HFFc6 (cell line): ENCODE measurements at regions not wholly inside any gene's neighbourhood (a gene's known extent, or its start where the extent isn't known, plus 50 kb on each side); places are given as distances from the start of the nearest gene placed in this dataset.

Source experiments
- DNase-seq: peaks from one replicate; pipeline ENCODE4 v3.0.0-alpha.2; 2018
- H3K27ac Mint-ChIP-seq: 2 replicates; pipeline ENCODE4 v1.8.0; 2020; ENCODE audit warnings: mild to moderate bottlenecking, mixed read lengths
- H3K27me3 Mint-ChIP-seq: 2 replicates; pipeline ENCODE4 v1.8.0; 2021; ENCODE audit warnings: mild to moderate bottlenecking, moderate library complexity, mixed read lengths; ENCODE audit not compliant: insufficient read depth
- H3K36me3 Mint-ChIP-seq: 2 replicates; pipeline ENCODE4 v1.8.0; 2021; ENCODE audit warnings: low read depth, mixed read lengths
- H3K4me1 Mint-ChIP-seq: 2 replicates; pipeline ENCODE4 v1.8.0; 2020; ENCODE audit warnings: low read depth, mixed read lengths
- H3K4me3 Mint-ChIP-seq: 2 replicates; pipeline ENCODE4 v1.8.0; 2020; ENCODE audit warnings: mild to moderate bottlenecking, moderate library complexity, mixed read lengths
- H3K9me3 Mint-ChIP-seq: 2 replicates; pipeline ENCODE4 v1.8.0; 2020; ENCODE audit warnings: mild to moderate bottlenecking, mixed read lengths
- TF ChIP-seq, protein P1 (sequence below): fragments of 200-600 bp; sonication (generic); IDR thresholded peaks from 2 replicates; pipeline ENCODE4 v1.5.0; 2021; ENCODE audit warnings: antibody characterized with exemption, mild to moderate bottlenecking

DNA sequence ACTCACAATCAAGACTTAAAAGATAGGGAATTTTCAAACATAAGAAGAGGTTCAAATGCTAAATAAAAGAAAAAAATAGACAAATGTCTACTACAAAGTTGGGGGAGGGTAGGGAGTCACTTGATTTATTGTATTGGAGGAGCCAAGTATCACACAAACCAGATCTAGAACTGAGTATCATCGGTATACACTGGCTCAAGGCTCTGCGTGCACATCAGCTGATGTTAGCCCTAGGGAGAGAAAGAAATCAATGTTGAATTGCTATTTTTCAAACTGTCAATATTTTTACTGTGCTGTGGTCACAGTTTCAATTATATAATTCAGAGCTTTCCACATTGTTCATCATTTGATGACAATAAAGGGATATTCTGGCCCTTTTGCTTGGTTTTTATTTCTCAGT is 54.9 kb upstream of the RXFP2 start:
- Mint-ChIP-seq H3K27me3 (peaks cover 10% of the 10 kb centered on the region; the same call in 1 of the 2 replicates), H3K27ac (no peak overlapping the region), H3K36me3 (no peaks in the 10 kb centered on the region), H3K9me3 (peaks cover 5% of the 10 kb centered on the region), H3K4me1 (no peaks in the 10 kb centered on the region), H3K4me3 (no peak overlapping the region)
- TF ChIP-seq, protein P1, sequence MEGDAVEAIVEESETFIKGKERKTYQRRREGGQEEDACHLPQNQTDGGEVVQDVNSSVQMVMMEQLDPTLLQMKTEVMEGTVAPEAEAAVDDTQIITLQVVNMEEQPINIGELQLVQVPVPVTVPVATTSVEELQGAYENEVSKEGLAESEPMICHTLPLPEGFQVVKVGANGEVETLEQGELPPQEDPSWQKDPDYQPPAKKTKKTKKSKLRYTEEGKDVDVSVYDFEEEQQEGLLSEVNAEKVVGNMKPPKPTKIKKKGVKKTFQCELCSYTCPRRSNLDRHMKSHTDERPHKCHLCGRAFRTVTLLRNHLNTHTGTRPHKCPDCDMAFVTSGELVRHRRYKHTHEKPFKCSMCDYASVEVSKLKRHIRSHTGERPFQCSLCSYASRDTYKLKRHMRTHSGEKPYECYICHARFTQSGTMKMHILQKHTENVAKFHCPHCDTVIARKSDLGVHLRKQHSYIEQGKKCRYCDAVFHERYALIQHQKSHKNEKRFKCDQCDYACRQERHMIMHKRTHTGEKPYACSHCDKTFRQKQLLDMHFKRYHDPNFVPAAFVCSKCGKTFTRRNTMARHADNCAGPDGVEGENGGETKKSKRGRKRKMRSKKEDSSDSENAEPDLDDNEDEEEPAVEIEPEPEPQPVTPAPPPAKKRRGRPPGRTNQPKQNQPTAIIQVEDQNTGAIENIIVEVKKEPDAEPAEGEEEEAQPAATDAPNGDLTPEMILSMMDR: no peak
- no peak for DNase-seq

DNA sequence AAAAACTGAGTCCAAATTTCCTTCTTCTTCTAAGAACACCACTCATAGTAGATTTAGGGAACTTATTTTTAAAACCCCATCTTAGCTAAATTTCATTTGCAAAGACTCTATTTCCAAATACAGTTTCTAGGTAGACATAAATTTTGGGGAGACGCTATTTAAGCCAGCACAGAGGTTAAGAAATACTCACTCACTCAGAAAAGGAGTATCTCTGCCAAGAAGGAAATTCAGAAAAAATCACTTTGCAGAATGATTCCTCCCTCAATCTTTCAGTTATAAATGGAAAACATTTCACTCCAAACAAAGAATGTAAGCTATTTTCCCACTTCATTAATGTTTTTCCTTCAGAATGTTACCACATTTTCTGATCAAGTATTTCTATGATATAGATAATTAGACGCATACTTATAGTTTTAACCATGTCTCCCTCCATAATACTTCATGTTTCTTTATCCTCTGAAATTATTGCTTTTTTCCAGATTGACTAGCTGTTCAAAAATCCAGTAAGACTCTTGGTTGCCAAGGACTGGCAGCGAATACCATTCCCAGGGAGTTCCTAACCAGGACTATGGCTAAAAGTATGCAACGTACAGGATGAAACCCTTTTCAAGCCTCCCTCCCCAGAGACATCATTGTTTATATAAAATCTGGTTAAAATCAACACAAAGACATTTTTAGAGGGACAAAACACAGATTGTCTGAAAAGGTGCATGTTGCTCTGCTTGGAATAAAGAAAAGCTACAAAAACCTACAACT is 52.5 kb upstream of the RXFP2 start:
- no peak for DNase-seq
- H3K4me1 Mint-ChIP-seq: no peaks in the 10 kb centered on the region
- H3K27ac Mint-ChIP-seq: no peak overlapping the region
- no peaks in the 10 kb centered on the region for H3K36me3 Mint-ChIP-seq
- H3K27me3 Mint-ChIP-seq: peaks cover 11% of the 10 kb centered on the region
- TF ChIP-seq, protein P1: no peak
- H3K9me3 Mint-ChIP-seq: peaks cover 5% of the 10 kb centered on the region
- H3K4me3 Mint-ChIP-seq: no peak overlapping the region
